ENCODE measurements at regions not wholly inside any gene's neighbourhood (a gene's known extent, or its start where the extent isn't known, plus 50 kb on each side); places are given as distances from the start of the nearest gene placed in this dataset.

- Histone ChIP-seq H4K20me1 (ENCODE audit: insufficient read depth, low read length) (no peaks in the 10 kb centered on the region), H3K9me2 (ENCODE audit: insufficient read depth, low read length) (no peaks in the 10 kb centered on the region), H2AFZ (ENCODE audit: low read length) (no peak overlapping the region), H3K79me2 (ENCODE audit: insufficient read depth, low read depth, low read length) (no peaks in the 10 kb centered on the region), H3K9me3 (ENCODE audit: low read length) (no peaks in the 10 kb centered on the region), H3K4me2 (ENCODE audit: low read length) (no peak overlapping the region), H3K27ac (ENCODE audit: low read depth, low read length, poor library complexity, severe bottlenecking) (no peak overlapping the region), H3K36me3 (ENCODE audit: insufficient read depth, low read length) (no peaks in the 10 kb centered on the region), H3K4me3 (ENCODE audit: low read depth, low read length, poor library complexity, severe bottlenecking) (no peak overlapping the region), H3K4me1 (ENCODE audit: insufficient read depth, low read length, poor library complexity, severe bottlenecking) (no peaks in the 10 kb centered on the region)
- BruUV-seq (replicated peaks) = no TSS peak
- no peak for DNase-seq (ENCODE audit: low spot score)
- no peak for TF ChIP-seq EZH2phosphoT487 (IDR thresholded peaks at IDR 0.05; ENCODE audit: borderline replicate concordance, low read depth, low read length)
- TF ChIP-seq CTCF (conservative IDR thresholded peaks at IDR 0.05; ENCODE audit: low read length) = no peak
- CTCF ChIA-PET (ENCODE audit: unreplicated experiment) = no interaction called here
- intact Hi-C loops (cut with micrococcal nuclease; ENCODE audit: unreplicated experiment) = no loop called here
- POLR2A ChIA-PET = interaction anchor here (0.7 kb wide), 1 partner anchor 1431 kb away, joined by 3 read pairs; no protein-coding TSS in a partner anchor
Observed at GRCh38 chrX:44785652-44786051, 58.2 kb upstream of the DUSP21 start.

GRCh38 chrX:44784241-44784640 lies 59.6 kb upstream of the DUSP21 start:
- H3K9me2 ChIP-seq (ENCODE audit: insufficient read depth, low read length) = no peaks in the 10 kb centered on the region
- no peaks in the 10 kb centered on the region for H3K9me3 ChIP-seq (ENCODE audit: low read length)
- H3K4me2 ChIP-seq (ENCODE audit: low read length) = no peak overlapping the region
- no peaks in the 10 kb centered on the region for H4K20me1 ChIP-seq (ENCODE audit: insufficient read depth, low read length)
- H3K4me1 ChIP-seq (ENCODE audit: insufficient read depth, low read length, poor library complexity, severe bottlenecking) = no peaks in the 10 kb centered on the region
- no peak overlapping the region for H3K4me3 ChIP-seq (ENCODE audit: low read depth, low read length, poor library complexity, severe bottlenecking)
- intact Hi-C loops (cut with micrococcal nuclease; ENCODE audit: unreplicated experiment) = no loop called here
- no peak for TF ChIP-seq EZH2phosphoT487 (IDR thresholded peaks at IDR 0.05; ENCODE audit: borderline replicate concordance, low read depth, low read length)
- TF ChIP-seq CTCF (conservative IDR thresholded peaks at IDR 0.05; ENCODE audit: low read length) = no peak
- H3K27ac ChIP-seq (ENCODE audit: low read depth, low read length, poor library complexity, severe bottlenecking) = no peak overlapping the region
- H3K79me2 ChIP-seq (ENCODE audit: insufficient read depth, low read depth, low read length) = no peaks in the 10 kb centered on the region
- no TSS peak for BruUV-seq (replicated peaks)
- CTCF ChIA-PET (ENCODE audit: unreplicated experiment) = no interaction called here
- no peak overlapping the region for H2AFZ ChIP-seq (ENCODE audit: low read length)
- H3K36me3 ChIP-seq (ENCODE audit: insufficient read depth, low read length) = no peaks in the 10 kb centered on the region
- DNase-seq (ENCODE audit: low spot score) = no peak
- POLR2A ChIA-PET = no interaction called here

- Histone ChIP-seq H3K4me1 (ENCODE audit: insufficient read depth, low read length, poor library complexity, severe bottlenecking) (no peaks in the 10 kb centered on the region), H3K4me2 (ENCODE audit: low read length) (no peak overlapping the region), H3K9me3 (ENCODE audit: low read length) (no peaks in the 10 kb centered on the region), H3K9me2 (ENCODE audit: insufficient read depth, low read length) (no peaks in the 10 kb centered on the region), H4K20me1 (ENCODE audit: insufficient read depth, low read length) (no peaks in the 10 kb centered on the region), H3K36me3 (ENCODE audit: insufficient read depth, low read length) (no peaks in the 10 kb centered on the region), H3K27ac (ENCODE audit: low read depth, low read length, poor library complexity, severe bottlenecking) (no peak overlapping the region), H3K79me2 (ENCODE audit: insufficient read depth, low read depth, low read length) (no peaks in the 10 kb centered on the region), H3K4me3 (ENCODE audit: low read depth, low read length, poor library complexity, severe bottlenecking) (no peak overlapping the region), H2AFZ (ENCODE audit: low read length) (no peak overlapping the region)
- ChIA-PET POLR2A (no interaction called here), CTCF (ENCODE audit: unreplicated experiment) (no interaction called here)
- TF ChIP-seq EZH2phosphoT487 (IDR thresholded peaks at IDR 0.05; ENCODE audit: borderline replicate concordance, low read depth, low read length) (no peak), CTCF (conservative IDR thresholded peaks at IDR 0.05; ENCODE audit: low read length) (no peak)
- no TSS peak for BruUV-seq (replicated peaks)
- DNase-seq (ENCODE audit: low spot score) = no peak
- intact Hi-C loops (cut with micrococcal nuclease; ENCODE audit: unreplicated experiment) = no loop called here
Observed at GRCh38 chrX:44778254-44778653, 65.6 kb upstream of the DUSP21 start.
